ENCODE measurements at regions not wholly inside any gene's neighbourhood (a gene's known extent, or its start where the extent isn't known, plus 50 kb on each side); places are given as distances from the start of the nearest gene placed in this dataset.

DNA sequence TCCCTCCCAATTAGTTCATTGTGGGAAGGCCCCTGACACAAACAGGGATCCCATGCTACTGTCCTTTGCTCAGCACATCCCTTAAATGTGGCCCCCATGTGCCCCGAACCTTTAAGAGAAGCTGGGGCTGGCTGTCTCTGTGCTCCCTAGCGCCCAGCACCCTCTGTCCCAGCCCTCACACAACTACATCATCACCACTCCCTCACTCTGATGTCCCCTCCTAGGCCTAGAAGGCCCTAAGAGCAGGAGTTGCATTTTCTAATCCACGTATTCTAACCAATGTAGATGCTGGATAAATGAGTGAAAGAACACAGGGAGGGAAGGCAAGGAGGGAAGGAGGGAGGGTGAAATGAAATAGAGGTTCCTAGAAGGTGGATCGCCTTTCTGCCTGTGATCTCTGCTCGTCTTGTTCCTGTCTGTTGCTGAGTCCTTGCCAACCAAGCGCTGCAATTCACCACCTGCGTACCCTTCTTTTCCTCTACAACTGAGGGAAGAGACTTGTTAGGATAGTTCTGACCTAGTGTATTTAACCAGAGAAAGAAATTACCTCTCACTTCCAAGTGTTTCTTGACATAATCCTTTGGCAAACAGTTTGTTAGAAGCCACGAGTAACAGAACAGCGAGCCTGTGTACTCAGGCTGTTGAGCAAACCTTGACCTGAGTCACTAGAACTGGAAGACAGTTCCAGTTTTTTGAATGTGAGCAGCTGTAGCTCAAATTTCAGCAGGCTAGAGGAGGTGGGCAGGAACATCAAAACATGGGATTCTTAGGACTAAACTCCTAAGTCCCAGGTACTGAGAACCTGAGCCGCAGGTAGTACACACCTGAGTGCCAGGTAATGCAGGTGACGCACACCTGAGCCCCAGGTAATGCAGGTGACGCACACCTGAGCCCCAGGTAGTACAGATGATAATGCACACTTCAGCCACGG is 181.5 kb upstream of the ID2 start:
- H3K36me3 Mint-ChIP-seq (ENCODE audit: insufficient read depth in 1 of 3, low read depth in 3 of 3), result no peaks in the 10 kb centered on the region
- no peaks in the 10 kb centered on the region; the same call in 1 of the 2 replicates for H3K27me3 Mint-ChIP-seq (ENCODE audit: low read depth)
- no peak overlapping the region for H3K4me3 Mint-ChIP-seq
- WGBS (ENCODE audit: extremely low coverage, insufficient read length, low lambda C conversion rate), result no CpG with 5 or more reads among the region's 13 CpGs
- Histone ChIP-seq H3K56ac (ENCODE audit: insufficient read length, low read depth, low read length) (no peak overlapping the region), H2BK20ac (ENCODE audit: low read depth, low read length, poor library complexity, severe bottlenecking) (no peak overlapping the region), H4K20me1 (ENCODE audit: control insufficient read depth, insufficient read depth, insufficient read length) (no peaks in the 10 kb centered on the region), H2AFZ (ENCODE audit: low read length) (no peak overlapping the region), H3K27ac (ENCODE audit: insufficient read length, low read depth, low read length) (no peak overlapping the region), H3K23me2 (ENCODE audit: insufficient read length, low read depth, low read length, poor library complexity, severe bottlenecking) (no peaks in the 10 kb centered on the region), H3K4ac (ENCODE audit: low read depth, low read length) (no peak overlapping the region), H3K9me3 (ENCODE audit: control insufficient read depth, low read depth, low read length) (no peaks in the 10 kb centered on the region), H3K23ac (ENCODE audit: insufficient read length, low read depth, low read length) (no peak overlapping the region), H2BK15ac (ENCODE audit: low read depth, low read length) (no peak overlapping the region), H4K91ac (ENCODE audit: insufficient read length, low read depth, low read length) (no peak overlapping the region), H3K27me3 (ENCODE audit: insufficient read depth, low read length) (no peaks in the 10 kb centered on the region), H3K14ac (ENCODE audit: insufficient read depth, low read length) (no peak overlapping the region), H2BK120ac (ENCODE audit: low read depth, low read length, poor library complexity, severe bottlenecking) (no peak overlapping the region), H4K8ac (replicated peaks; ENCODE audit: insufficient read length, low read depth, low read length) (no peak overlapping the region), H3T11ph (ENCODE audit: low read length) (no peak overlapping the region), H3K4me2 (ENCODE audit: insufficient read depth, insufficient read length, low read length) (no peak overlapping the region), H2BK5ac (ENCODE audit: insufficient read length, low read length) (no peak overlapping the region), H3K4me1 (ENCODE audit: insufficient read depth, low read length) (no peaks in the 10 kb centered on the region), H2AK5ac (ENCODE audit: insufficient read length, low read length) (no peak overlapping the region), H3K79me2 (ENCODE audit: insufficient read depth, low read length) (no peaks in the 10 kb centered on the region), H4K5ac (ENCODE audit: insufficient read length, low read depth, low read length) (no peak overlapping the region), H3K18ac (ENCODE audit: insufficient read length, low read depth, low read length) (no peak overlapping the region), H3K79me1 (ENCODE audit: insufficient read depth, low read depth, low read length, poor library complexity, severe bottlenecking) (no peaks in the 10 kb centered on the region), H3K9ac (ENCODE audit: extremely low read depth, insufficient read length, low read length) (no peak overlapping the region), H2BK12ac (ENCODE audit: insufficient read length, low read depth, low read length) (no peak overlapping the region)
- TF ChIP-seq, protein P1, sequence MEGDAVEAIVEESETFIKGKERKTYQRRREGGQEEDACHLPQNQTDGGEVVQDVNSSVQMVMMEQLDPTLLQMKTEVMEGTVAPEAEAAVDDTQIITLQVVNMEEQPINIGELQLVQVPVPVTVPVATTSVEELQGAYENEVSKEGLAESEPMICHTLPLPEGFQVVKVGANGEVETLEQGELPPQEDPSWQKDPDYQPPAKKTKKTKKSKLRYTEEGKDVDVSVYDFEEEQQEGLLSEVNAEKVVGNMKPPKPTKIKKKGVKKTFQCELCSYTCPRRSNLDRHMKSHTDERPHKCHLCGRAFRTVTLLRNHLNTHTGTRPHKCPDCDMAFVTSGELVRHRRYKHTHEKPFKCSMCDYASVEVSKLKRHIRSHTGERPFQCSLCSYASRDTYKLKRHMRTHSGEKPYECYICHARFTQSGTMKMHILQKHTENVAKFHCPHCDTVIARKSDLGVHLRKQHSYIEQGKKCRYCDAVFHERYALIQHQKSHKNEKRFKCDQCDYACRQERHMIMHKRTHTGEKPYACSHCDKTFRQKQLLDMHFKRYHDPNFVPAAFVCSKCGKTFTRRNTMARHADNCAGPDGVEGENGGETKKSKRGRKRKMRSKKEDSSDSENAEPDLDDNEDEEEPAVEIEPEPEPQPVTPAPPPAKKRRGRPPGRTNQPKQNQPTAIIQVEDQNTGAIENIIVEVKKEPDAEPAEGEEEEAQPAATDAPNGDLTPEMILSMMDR (conservative IDR thresholded peaks at IDR 0.05), result no peak
- peaks cover 4 to 8% of the 10 kb centered on the region in 2 experiments for H3K4me1 Mint-ChIP-seq
- no peak overlapping the region for H3K27ac Mint-ChIP-seq
- H3K9me3 Mint-ChIP-seq, result no peaks in the 10 kb centered on the region
- no peak for DNase-seq

All from H9 (cell line).